ENCODE measurements at regions not wholly inside any gene's neighbourhood (a gene's known extent, or its start where the extent isn't known, plus 50 kb on each side); places are given as distances from the start of the nearest gene placed in this dataset.
"Not testable (repeated sequence)": the region's sequence is repeated elsewhere in the genome, so short reads cannot be mapped to it uniquely, and the experiment has no call there.

DNA sequence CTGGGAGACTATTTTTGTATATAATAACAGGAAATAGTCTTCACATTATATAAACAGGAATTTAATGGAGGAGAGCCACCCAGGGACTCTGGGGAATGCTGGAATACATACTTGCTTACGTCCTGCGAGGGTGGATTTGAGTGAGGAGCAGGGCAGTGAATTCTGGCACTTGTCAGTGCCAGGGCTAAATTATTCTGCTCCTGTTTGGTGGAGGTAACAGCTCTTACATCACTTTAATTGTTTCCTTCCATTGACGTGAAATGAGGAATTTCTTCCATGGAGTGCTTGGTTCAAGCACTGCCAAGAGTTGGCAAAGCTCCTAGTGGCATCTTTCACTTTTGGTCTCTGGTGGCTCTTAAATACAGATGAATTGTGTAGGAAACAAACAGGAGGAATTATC is 94.1 kb upstream of the GOLGA8J start:
- no peak for DNase-seq
- Histone ChIP-seq H3K27ac (no peak overlapping the region), H3K27me3 (peaks cover 0 to 17% (median 0%) of the 10 kb centered on the region in 4 donors), H3K4me1 (no peaks in the 10 kb centered on the region), H3K9me3 (no peaks in the 10 kb centered on the region), H3K4me3 (no peak overlapping the region), H3K36me3 (no peaks in the 10 kb centered on the region)
- intact Hi-C loops (cut with DNase I) = no loop called here
- WGBS, 2 donors = 28 to 43% methylated on average over 3 of the region's 3 CpGs
- TF ChIP-seq, protein P1, sequence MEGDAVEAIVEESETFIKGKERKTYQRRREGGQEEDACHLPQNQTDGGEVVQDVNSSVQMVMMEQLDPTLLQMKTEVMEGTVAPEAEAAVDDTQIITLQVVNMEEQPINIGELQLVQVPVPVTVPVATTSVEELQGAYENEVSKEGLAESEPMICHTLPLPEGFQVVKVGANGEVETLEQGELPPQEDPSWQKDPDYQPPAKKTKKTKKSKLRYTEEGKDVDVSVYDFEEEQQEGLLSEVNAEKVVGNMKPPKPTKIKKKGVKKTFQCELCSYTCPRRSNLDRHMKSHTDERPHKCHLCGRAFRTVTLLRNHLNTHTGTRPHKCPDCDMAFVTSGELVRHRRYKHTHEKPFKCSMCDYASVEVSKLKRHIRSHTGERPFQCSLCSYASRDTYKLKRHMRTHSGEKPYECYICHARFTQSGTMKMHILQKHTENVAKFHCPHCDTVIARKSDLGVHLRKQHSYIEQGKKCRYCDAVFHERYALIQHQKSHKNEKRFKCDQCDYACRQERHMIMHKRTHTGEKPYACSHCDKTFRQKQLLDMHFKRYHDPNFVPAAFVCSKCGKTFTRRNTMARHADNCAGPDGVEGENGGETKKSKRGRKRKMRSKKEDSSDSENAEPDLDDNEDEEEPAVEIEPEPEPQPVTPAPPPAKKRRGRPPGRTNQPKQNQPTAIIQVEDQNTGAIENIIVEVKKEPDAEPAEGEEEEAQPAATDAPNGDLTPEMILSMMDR (IDR thresholded peaks at IDR 0.05) = no peak
- no peak for TF ChIP-seq POLR2A (IDR thresholded peaks at IDR 0.05)

DNA sequence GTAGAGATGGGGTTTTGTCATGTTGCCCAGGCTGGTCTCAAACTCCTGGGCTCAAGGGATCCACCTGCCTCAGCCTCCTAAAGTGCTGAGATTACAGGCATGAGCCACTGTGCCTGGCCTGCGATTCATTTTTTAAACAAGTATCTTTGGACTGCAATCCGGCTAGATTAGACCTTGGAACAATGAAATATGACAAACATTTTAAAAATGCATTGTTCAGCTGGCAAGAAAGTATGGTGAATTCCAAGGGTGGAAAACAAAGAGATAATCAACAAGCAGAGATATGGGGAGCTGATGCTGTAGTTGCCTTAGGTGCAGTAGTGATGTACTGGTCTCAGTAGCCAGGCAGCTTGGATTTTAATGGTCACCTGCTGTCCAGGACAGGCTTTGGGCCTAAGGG is 95.8 kb upstream of the GOLGA8J start:
- H3K9me3 ChIP-seq = no peaks in the 10 kb centered on the region
- 13 to 47% methylated on average over 1 to 2 of the region's 2 CpGs for WGBS, 2 donors
- H3K4me3 ChIP-seq = no peak overlapping the region
- H3K36me3 ChIP-seq = no peaks in the 10 kb centered on the region
- no peak for DNase-seq
- H3K27ac ChIP-seq = no peak overlapping the region
- peaks cover 0 to 17% (median 0%) of the 10 kb centered on the region in 4 donors for H3K27me3 ChIP-seq
- no peaks in the 10 kb centered on the region for H3K4me1 ChIP-seq
- TF ChIP-seq POLR2A (IDR thresholded peaks at IDR 0.05) = no peak
- intact Hi-C loops (cut with DNase I) = no loop called here

DNA sequence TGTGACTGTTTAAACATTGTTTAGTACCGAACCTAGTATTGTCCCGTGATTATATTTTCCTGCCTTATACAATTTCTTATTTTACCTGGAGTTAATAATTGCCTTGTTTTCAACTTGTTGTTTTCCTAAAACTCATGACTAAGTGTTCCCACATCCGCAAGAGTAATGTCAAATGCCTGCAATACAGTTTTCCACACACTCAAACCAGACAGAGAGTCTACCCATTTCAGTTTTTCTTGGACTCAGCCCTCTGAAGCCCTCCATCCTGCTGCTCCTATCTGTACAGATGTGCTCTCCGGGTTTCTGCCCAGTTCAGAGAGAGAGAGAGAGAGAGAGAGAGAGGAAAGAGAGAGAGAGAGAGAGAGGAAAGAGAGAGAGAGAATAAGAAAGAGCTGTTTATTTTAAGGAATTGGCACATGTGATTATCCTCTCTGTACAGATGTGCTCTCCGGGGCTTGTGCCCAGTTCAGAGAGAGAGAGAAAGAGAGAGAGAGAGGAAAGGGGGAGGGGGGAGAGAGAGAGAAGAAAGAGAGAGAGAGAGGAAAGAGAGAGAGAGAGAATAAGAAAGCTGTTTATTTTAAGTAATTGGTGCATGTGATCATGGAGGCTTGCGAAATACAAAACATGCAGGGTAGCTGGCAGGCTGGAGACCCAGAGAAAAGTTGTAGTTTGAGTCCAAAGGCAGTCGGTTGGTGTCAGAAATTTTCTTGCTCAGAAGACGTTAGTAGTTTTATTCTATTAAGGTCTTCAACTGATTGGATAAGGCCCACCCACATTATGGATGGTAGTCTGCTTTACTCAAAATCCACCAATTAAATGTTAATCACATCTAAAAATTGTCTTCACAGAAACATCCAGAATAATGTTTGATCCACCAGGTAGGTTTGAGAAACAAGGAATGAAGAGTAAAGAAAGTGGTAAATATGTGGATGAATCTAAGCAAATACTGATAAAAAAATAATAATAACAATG is 104.1 kb upstream of the GOLGA8J start:
- H3K27me3 ChIP-seq = no peaks in the 10 kb centered on the region
- WGBS, 2 donors = 58 to 66% methylated on average over 7 to 8 of the region's 8 CpGs
- H3K36me3 ChIP-seq = no peaks in the 10 kb centered on the region
- no peak overlapping the region for H3K27ac ChIP-seq
- H3K4me1 ChIP-seq = no peaks in the 10 kb centered on the region
- intact Hi-C loops (cut with DNase I) = no loop called here
- H3K9me3 ChIP-seq = no peaks in the 10 kb centered on the region
- H3K4me3 ChIP-seq = no peak overlapping the region
- DNase-seq = no peak
- TF ChIP-seq, protein P1 (IDR thresholded peaks at IDR 0.05) = no peak
- TF ChIP-seq POLR2A (IDR thresholded peaks at IDR 0.05) = no peak

DNA sequence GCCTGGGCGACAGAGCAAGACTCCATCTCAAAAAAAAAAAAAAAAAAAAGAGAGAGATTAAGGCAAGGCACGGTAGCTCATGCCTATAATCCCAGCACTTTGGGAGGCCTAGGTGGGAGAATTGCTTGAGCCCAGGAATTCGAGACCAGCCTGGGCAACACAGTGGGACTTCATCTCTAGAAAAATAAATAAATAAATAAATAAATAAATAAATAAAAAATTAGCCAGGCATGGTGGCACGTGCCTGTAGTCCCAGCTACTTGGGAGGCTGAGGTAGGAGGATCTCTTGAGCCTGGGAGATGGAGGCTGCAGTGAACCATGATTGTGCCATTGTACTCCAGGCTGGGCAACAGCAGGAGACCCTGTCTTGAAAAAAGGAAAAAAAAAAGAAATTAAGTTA is 108.7 kb upstream of the GOLGA8J start:
- H3K36me3 ChIP-seq; DNase-seq; H3K4me3 ChIP-seq; intact Hi-C loops (cut with DNase I); H3K27ac ChIP-seq; H3K9me3 ChIP-seq: not testable (repeated sequence)
- 75 to 84% methylated on average over 3 to 4 of the region's 4 CpGs for WGBS, 2 donors
- Histone ChIP-seq H3K4me1 (peaks cover 0 to 39% (median 0%) of the 10 kb centered on the region in 3 donors), H3K27me3 (peaks cover 0 to 26% (median 0%) of the 10 kb centered on the region in 4 donors)

DNA sequence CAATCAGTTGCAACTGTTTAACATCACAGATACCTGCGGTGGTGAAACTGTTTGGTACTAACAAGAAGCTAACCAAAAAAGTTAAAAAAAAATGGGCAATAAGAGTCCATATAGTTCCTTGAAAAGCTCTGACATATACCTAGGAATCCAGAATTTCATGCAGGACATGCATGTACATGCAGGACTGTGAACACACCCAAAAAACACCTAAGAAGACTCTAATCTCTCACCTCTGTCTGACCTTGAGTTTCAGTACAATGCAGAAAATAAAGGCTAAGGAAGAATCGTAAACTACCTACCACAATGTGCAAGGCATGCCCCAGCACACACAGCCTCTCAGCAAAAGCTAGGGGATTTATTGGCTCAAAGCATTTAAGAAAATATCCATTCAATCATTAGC is 110.7 kb upstream of the GOLGA8J start:
- DNase-seq = no peak
- 65 to 79% methylated on average over 2 of the region's 2 CpGs for WGBS, 2 donors
- peaks cover 0 to 45% (median 2%) of the 10 kb centered on the region in 4 donors for H3K27me3 ChIP-seq

DNA sequence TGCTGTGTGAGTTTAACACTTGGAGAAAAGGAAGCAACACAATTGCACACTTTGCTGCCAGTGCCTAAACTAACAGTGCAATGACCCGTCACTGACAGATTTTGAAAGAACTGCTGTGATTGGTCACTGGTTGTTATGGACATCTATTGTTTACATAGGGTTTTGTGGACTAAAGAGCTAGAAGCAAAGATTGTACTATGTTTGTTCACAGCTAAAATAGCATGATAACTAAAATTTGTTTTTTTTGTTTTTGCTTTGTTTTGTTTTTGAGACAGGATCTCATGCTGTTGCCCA is 112.4 kb upstream of the GOLGA8J start:
- Histone ChIP-seq H3K36me3 (no peaks in the 10 kb centered on the region), H3K27ac (no peak overlapping the region), H3K4me1 (peaks cover 0 to 45% (median 0%) of the 10 kb centered on the region in 3 donors), H3K9me3 (no peaks in the 10 kb centered on the region), H3K27me3 (peaks cover 0 to 52% (median 2%) of the 10 kb centered on the region in 4 donors), H3K4me3 (no peak overlapping the region)
- intact Hi-C loops (cut with DNase I) = no loop called here
- 44 to 48% methylated on average over 1 of the region's 1 CpG for WGBS, 2 donors
- TF ChIP-seq, protein P1 (IDR thresholded peaks at IDR 0.05) = no peak
- no peak for TF ChIP-seq POLR2A (IDR thresholded peaks at IDR 0.05)
- DNase-seq = no peak

More for the DNA sequence above, 110.7 kb upstream of the GOLGA8J start:
- no peak for TF ChIP-seq POLR2A (IDR thresholded peaks at IDR 0.05)
- TF ChIP-seq, protein P1 (IDR thresholded peaks at IDR 0.05) = no peak
- H3K4me1 ChIP-seq = peaks cover 0 to 45% (median 0%) of the 10 kb centered on the region in 3 donors
- no peaks in the 10 kb centered on the region for H3K9me3 ChIP-seq
- H3K36me3 ChIP-seq = no peaks in the 10 kb centered on the region
- H3K27ac ChIP-seq = peak overlapping the region in 3 of 4 donors; percentile 50 to 82 (median 68)
- H3K4me3 ChIP-seq = no peak overlapping the region
- intact Hi-C loops (cut with DNase I) = no loop called here

Measured in esophagus squamous epithelium (tissue), 5 donors.